BE2C (cell line): ENCODE measurements at regions not wholly inside any gene's neighbourhood (a gene's known extent, or its start where the extent isn't known, plus 50 kb on each side); places are given as distances from the start of the nearest gene placed in this dataset.

ENCODE experiments used
- DNase-seq: peaks from one replicate; pipeline ENCODE4 v3.0.0-alpha.2; 2020
- H3K27me3 ChIP-seq: fragments of 250-450 bp; sonication (Bioruptor Pico); 2 replicates; pipeline ENCODE4 v1.5.1; 2020; ENCODE audit warnings: mild to moderate bottlenecking
- H3K36me3 ChIP-seq: fragments of 250-450 bp; sonication (Bioruptor Pico); 2 replicates; pipeline ENCODE4 v1.5.1; 2020; ENCODE audit warnings: mild to moderate bottlenecking
- H3K4me1 ChIP-seq: fragments of 250-450 bp; sonication (Bioruptor Pico); 2 replicates; pipeline ENCODE4 v1.5.1; 2020
- H3K4me3 ChIP-seq: 2 replicates; pipeline ENCODE4 v1.5.1; 2011; ENCODE audit warnings: low read depth, low read length
- H3K9me3 ChIP-seq: fragments of 250-450 bp; sonication (Bioruptor Pico); 2 replicates; pipeline ENCODE4 v1.5.1; 2020
- CTCF ChIP-seq: IDR thresholded peaks from 2 replicates; pipeline ENCODE4 v1.5.1; 2012; ENCODE audit warnings: mild to moderate bottlenecking, low read depth, low read length

GRCh38 chr5:92981001-92981400 is 600.0 kb downstream of the NR2F1-AS1 start:
- Histone ChIP-seq H3K36me3 (no peaks in the 10 kb centered on the region), H3K4me1 (peaks cover 10% of the 10 kb centered on the region), H3K27me3 (no peaks in the 10 kb centered on the region), H3K4me3 (no peak overlapping the region), H3K9me3 (no peaks in the 10 kb centered on the region)
- no peak for TF ChIP-seq CTCF
- DNase-seq, result no peak

- no peak for DNase-seq
- H3K36me3 ChIP-seq, result no peaks in the 10 kb centered on the region
- no peak for TF ChIP-seq CTCF
- no peaks in the 10 kb centered on the region for H3K9me3 ChIP-seq
- peaks cover 10% of the 10 kb centered on the region for H3K4me1 ChIP-seq
- no peaks in the 10 kb centered on the region for H3K27me3 ChIP-seq
- H3K4me3 ChIP-seq, result no peak overlapping the region
These were observed 600.5 kb downstream of the NR2F1-AS1 start for GRCh38 chr5:92980491-92980890.

GRCh38 chr5:92979716-92980115 is 601.3 kb downstream of the NR2F1-AS1 start:
- Histone ChIP-seq H3K9me3 (no peaks in the 10 kb centered on the region), H3K4me3 (no peak overlapping the region), H3K27me3 (no peaks in the 10 kb centered on the region), H3K36me3 (no peaks in the 10 kb centered on the region), H3K4me1 (peaks cover 10% of the 10 kb centered on the region)
- DNase-seq, result no peak
- no peak for TF ChIP-seq CTCF

GRCh38 chr5:92977846-92978540 is 603.0 kb downstream of the NR2F1-AS1 start:
- H3K27me3 ChIP-seq, result no peaks in the 10 kb centered on the region
- H3K4me3 ChIP-seq, result no peak overlapping the region
- DNase-seq, result no peak
- H3K36me3 ChIP-seq, result no peaks in the 10 kb centered on the region
- no peaks in the 10 kb centered on the region for H3K9me3 ChIP-seq
- H3K4me1 ChIP-seq, result peaks cover 10% of the 10 kb centered on the region
- no peak for TF ChIP-seq CTCF

GRCh38 chr5:92976156-92976555 is 604.9 kb downstream of the NR2F1-AS1 start:
- H3K36me3 ChIP-seq, result no peaks in the 10 kb centered on the region
- no peaks in the 10 kb centered on the region for H3K9me3 ChIP-seq
- no peak overlapping the region for H3K4me3 ChIP-seq
- no peaks in the 10 kb centered on the region for H3K27me3 ChIP-seq
- peaks cover 10% of the 10 kb centered on the region for H3K4me1 ChIP-seq
- TF ChIP-seq CTCF, result no peak
- DNase-seq, result no peak

GRCh38 chr5:92969781-92970237 is 611.2 kb downstream of the NR2F1-AS1 start:
- H3K4me1 ChIP-seq, result no peaks in the 10 kb centered on the region; the same call in 1 of the 2 replicates
- H3K27me3 ChIP-seq, result no peaks in the 10 kb centered on the region
- no peak for DNase-seq
- H3K4me3 ChIP-seq, result no peak overlapping the region
- H3K36me3 ChIP-seq, result no peaks in the 10 kb centered on the region
- TF ChIP-seq CTCF, result no peak
- no peaks in the 10 kb centered on the region for H3K9me3 ChIP-seq
